Neuronal stem cell (in vitro differentiated cells): ENCODE measurements at regions not wholly inside any gene's neighbourhood (a gene's known extent, or its start where the extent isn't known, plus 50 kb on each side); places are given as distances from the start of the nearest gene placed in this dataset.
A peak's percentile ranks its signal among the peaks of the same experiment; 100 is the strongest.

Experiments
- DNase-seq: peaks from one replicate; pipeline ENCODE4 v3.0.0-alpha.2; 2013; ENCODE audit warnings: low spot score
- H2AFZ ChIP-seq: one replicate; pipeline ENCODE4 v1.6.1; 2013; ENCODE audit warnings: mild to moderate bottlenecking, low read length, inconsistent platforms
- H2AK5ac ChIP-seq: 2 replicates; pipeline ENCODE4 v1.6.1; 2013; ENCODE audit warnings: low read depth, mild to moderate bottlenecking, inconsistent platforms, low read length, moderate library complexity, mixed read lengths
- H2BK120ac ChIP-seq: 2 replicates; pipeline ENCODE4 v1.6.1; 2013; ENCODE audit warnings: low read depth, mild to moderate bottlenecking, inconsistent platforms, low read length, moderate library complexity, mixed read lengths
- H2BK12ac ChIP-seq: one replicate; pipeline ENCODE4 v1.6.1; 2013; ENCODE audit warnings: low read length, inconsistent platforms
- H2BK15ac ChIP-seq: 2 replicates; pipeline ENCODE4 v1.6.1; 2013; ENCODE audit warnings: mild to moderate bottlenecking, low read length, inconsistent platforms, mixed read lengths
- H2BK5ac ChIP-seq: one replicate; pipeline ENCODE4 v1.6.1; 2013; ENCODE audit warnings: inconsistent platforms, mild to moderate bottlenecking, low read length, moderate library complexity
- H3K14ac ChIP-seq: one replicate; pipeline ENCODE4 v1.6.1; 2013; ENCODE audit warnings: low read length, inconsistent platforms
- H3K18ac ChIP-seq: 2 replicates; pipeline ENCODE4 v1.6.1; 2013; ENCODE audit warnings: low read length, inconsistent platforms
- H3K23ac ChIP-seq: 2 replicates; pipeline ENCODE4 v1.6.1; 2013; ENCODE audit warnings: low read depth, mild to moderate bottlenecking, mixed read lengths, low read length, inconsistent platforms; ENCODE audit not compliant: poor library complexity
- H3K27ac ChIP-seq: replicated peaks from 3 replicates; pipeline ENCODE4 v1.5.1; 2013; ENCODE audit warnings: low read length, inconsistent platforms
- H3K27me3 ChIP-seq, 3 experiments: 2 replicates each; pipeline ENCODE4 v1.6.1; 2013; ENCODE audit warnings: low read length in 3 of 3, mild to moderate bottlenecking in 2 of 3, inconsistent platforms in 1 of 3, low read depth in 1 of 3, mixed read lengths in 1 of 3, moderate library complexity in 1 of 3; ENCODE audit not compliant: control insufficient read depth in 3 of 3, insufficient read depth in 3 of 3
- H3K36me3 ChIP-seq, 2 donors: replicated peaks in 1 of 2; 2 replicates each; pipeline ENCODE4 v1.6.1; 2013; ENCODE audit warnings: low read length in 2 of 2; ENCODE audit not compliant: control insufficient read depth in 2 of 2, insufficient read depth in 2 of 2
- H3K4ac ChIP-seq: 2 replicates; pipeline ENCODE4 v1.6.1; 2013; ENCODE audit warnings: inconsistent platforms, mild to moderate bottlenecking, low read length, moderate library complexity
- H3K4me1 ChIP-seq, 2 donors: 1 replicate in 1 of 2; 2 replicates in 1 of 2; pipeline ENCODE4 v1.6.1; 2013; ENCODE audit warnings: low read length in 2 of 2, low read depth in 1 of 2; ENCODE audit not compliant: control insufficient read depth in 2 of 2, insufficient read depth in 1 of 2
- H3K4me2 ChIP-seq: one replicate; pipeline ENCODE4 v1.6.1; 2013; ENCODE audit warnings: mild to moderate bottlenecking, low read length, inconsistent platforms; ENCODE audit not compliant: insufficient read depth, poor library complexity, severe bottlenecking
- H3K4me3 ChIP-seq, 2 donors: 2 replicates each; pipeline ENCODE4 v1.5.1; 2013; ENCODE audit warnings: low read length in 2 of 2, mild to moderate bottlenecking in 2 of 2, inconsistent platforms in 1 of 2, moderate library complexity in 1 of 2
- H3K79me1 ChIP-seq: one replicate; pipeline ENCODE4 v1.6.1; 2013; ENCODE audit warnings: low read depth, mild to moderate bottlenecking, inconsistent platforms, low read length, moderate library complexity
- H3K9ac ChIP-seq: one replicate; pipeline ENCODE4 v1.6.1; 2013; ENCODE audit warnings: mild to moderate bottlenecking, low read depth, low read length, inconsistent platforms; ENCODE audit not compliant: poor library complexity
- H3K9me3 ChIP-seq, 2 donors: replicated peaks in 1 of 2; 2 replicates each; pipeline versions ENCODE3 to v1.6.1; 2013; ENCODE audit warnings: low read length in 2 of 2, mild to moderate bottlenecking in 2 of 2, inconsistent platforms in 1 of 2, low read depth in 1 of 2, mixed read lengths in 1 of 2, moderate library complexity in 1 of 2; ENCODE audit not compliant: control insufficient read depth in 2 of 2, insufficient read depth in 1 of 2
- H4K8ac ChIP-seq: one replicate; pipeline ENCODE4 v1.6.1; 2013; ENCODE audit warnings: low read depth, mild to moderate bottlenecking, inconsistent platforms, low read length, moderate library complexity
- H4K91ac ChIP-seq: one replicate; pipeline ENCODE4 v1.6.1; 2013; ENCODE audit warnings: low read length, low read depth, mild to moderate bottlenecking, inconsistent platforms; ENCODE audit not compliant: poor library complexity
- WGBS, 2 donors: extraction: QIAGEN DNeasy Blood & Tissue Kit; methylation state at CpG; one replicate each; pipeline ENCODE4 v1.1.7; 2013; ENCODE audit warnings: missing lambda C conversion rate in 2 of 2, mixed read lengths in 1 of 2; ENCODE audit not compliant: insufficient read length in 2 of 2, insufficient replicate concordance in 1 of 2; ENCODE audit errors: extremely low coverage in 2 of 2; 5-methylcytosine and 5-hydroxymethylcytosine counted together

DNA sequence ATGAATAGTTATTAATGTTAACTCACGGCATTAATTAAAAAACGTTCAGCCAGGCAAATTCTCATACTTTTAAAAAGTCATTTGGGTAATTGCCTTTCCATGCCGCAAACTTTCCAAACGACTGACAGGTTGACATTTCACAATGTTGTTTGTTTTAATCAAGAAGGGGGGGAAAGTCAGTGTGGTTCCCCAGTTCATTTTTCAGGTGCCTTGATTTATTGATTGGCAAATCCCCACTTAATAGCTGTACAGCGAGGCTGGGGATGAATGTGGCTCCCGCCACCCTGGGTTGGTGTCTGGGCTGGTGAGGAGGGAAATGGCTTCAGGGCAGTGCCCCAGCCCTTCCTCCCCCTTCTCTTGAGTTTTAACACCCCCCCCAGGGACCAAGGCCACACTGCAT lies 318.0 kb downstream of the SOX9 start:
- H4K91ac ChIP-seq = no peak overlapping the region
- H2AFZ ChIP-seq = no peak overlapping the region
- H2BK15ac ChIP-seq = no peak overlapping the region
- H2BK120ac ChIP-seq = no peak overlapping the region
- no peaks in the 10 kb centered on the region for H3K27me3 ChIP-seq
- H3K18ac ChIP-seq = no peak overlapping the region
- H2AK5ac ChIP-seq = no peak overlapping the region
- no peak overlapping the region for H3K14ac ChIP-seq
- no CpG with 5 or more reads among the region's 6 CpGs for WGBS, 2 donors
- no peak overlapping the region for H4K8ac ChIP-seq
- H3K36me3 ChIP-seq = no peaks in the 10 kb centered on the region
- H3K79me1 ChIP-seq = no peaks in the 10 kb centered on the region
- no peak overlapping the region for H2BK5ac ChIP-seq
- no peaks in the 10 kb centered on the region for H3K4me1 ChIP-seq
- H3K4me2 ChIP-seq = no peak overlapping the region
- no peak overlapping the region for H3K23ac ChIP-seq
- no peak overlapping the region for H3K27ac ChIP-seq
- H3K4me3 ChIP-seq = no peak overlapping the region
- no peak for DNase-seq
- H3K9me3 ChIP-seq = no peaks in the 10 kb centered on the region
- no peak overlapping the region for H2BK12ac ChIP-seq
- no peak overlapping the region for H3K4ac ChIP-seq
- no peak overlapping the region for H3K9ac ChIP-seq

DNA sequence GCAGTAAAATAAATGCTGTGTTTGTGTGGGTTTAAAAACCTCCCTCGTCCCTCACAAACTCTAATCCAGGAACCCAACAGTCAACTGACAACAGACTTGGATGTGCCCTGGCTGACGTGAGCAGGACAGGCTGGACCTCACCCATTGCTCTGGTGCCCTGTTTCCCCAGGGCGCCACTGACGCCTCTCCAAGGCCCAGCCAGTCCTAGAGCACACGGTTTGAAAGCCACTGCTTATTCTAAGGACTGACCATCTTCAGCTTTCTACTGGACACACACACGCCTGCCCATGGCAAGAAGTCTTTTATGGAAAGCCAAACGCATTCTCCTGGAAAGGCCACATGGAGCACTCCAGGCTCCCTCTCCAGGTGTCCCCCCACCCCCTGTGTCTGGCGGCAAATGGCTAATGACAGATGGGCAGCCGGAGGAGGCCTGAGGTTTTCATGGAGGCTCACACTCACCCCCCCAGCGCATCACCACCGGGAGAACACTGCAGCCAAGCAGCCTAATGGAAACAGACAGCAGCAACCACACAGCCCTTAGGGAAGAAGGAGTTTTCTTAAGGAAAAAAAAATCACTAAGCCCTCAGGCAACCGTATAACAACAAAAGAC lies 319.2 kb downstream of the SOX9 start:
- no peak for DNase-seq
- H3K4me3 ChIP-seq = no peak overlapping the region
- no peaks in the 10 kb centered on the region for H3K27me3 ChIP-seq
- no peak overlapping the region for H3K9ac ChIP-seq
- H2AK5ac ChIP-seq = no peak overlapping the region
- H3K4me1 ChIP-seq = no peaks in the 10 kb centered on the region
- no peak overlapping the region for H2BK12ac ChIP-seq
- H4K91ac ChIP-seq = no peak overlapping the region
- H3K36me3 ChIP-seq = no peaks in the 10 kb centered on the region
- H3K4me2 ChIP-seq = no peak overlapping the region
- H2BK120ac ChIP-seq = no peak overlapping the region
- no peaks in the 10 kb centered on the region for H3K9me3 ChIP-seq
- no peak overlapping the region for H3K27ac ChIP-seq
- no peak overlapping the region for H2BK5ac ChIP-seq
- no peak overlapping the region for H2AFZ ChIP-seq
- no peak overlapping the region for H3K23ac ChIP-seq
- no peak overlapping the region for H3K14ac ChIP-seq
- no peak overlapping the region for H3K4ac ChIP-seq
- H3K79me1 ChIP-seq = no peaks in the 10 kb centered on the region
- H2BK15ac ChIP-seq = no peak overlapping the region
- H3K18ac ChIP-seq = peak overlapping the region; percentile 72
- no CpG with 5 or more reads among the region's 12 CpGs for WGBS, 2 donors
- no peak overlapping the region for H4K8ac ChIP-seq

DNA sequence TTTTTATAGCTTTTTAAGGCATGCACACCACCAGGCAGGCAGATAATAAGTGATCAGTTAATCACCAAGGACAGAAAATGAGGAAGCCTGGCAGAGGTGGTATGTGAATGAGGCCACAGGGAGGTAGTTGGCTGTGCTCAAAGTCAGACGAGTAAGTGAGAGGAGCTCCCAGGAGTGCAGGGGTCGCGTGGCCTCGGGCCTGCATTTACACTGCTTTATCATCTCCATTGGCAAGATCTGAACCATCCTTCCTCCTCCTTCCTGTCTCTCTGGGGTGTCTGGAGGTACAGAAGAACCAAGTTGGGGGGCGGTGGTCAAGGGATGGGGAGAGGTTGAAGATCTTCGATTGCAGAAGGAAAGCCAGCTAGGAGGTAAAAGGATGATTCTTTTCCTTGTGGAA lies 320.1 kb downstream of the SOX9 start:
- H3K27me3 ChIP-seq = no peaks in the 10 kb centered on the region
- H3K23ac ChIP-seq = no peak overlapping the region
- H3K36me3 ChIP-seq = no peaks in the 10 kb centered on the region
- WGBS, 2 donors = no CpG with 5 or more reads among the region's 6 CpGs
- H3K79me1 ChIP-seq = no peaks in the 10 kb centered on the region
- H3K4me3 ChIP-seq = no peak overlapping the region
- DNase-seq = no peak
- no peak overlapping the region for H3K4ac ChIP-seq
- H3K9ac ChIP-seq = no peak overlapping the region
- H4K8ac ChIP-seq = no peak overlapping the region
- H3K27ac ChIP-seq = no peak overlapping the region
- no peak overlapping the region for H2BK5ac ChIP-seq
- no peak overlapping the region for H4K91ac ChIP-seq
- no peak overlapping the region for H2BK12ac ChIP-seq
- no peak overlapping the region for H3K4me2 ChIP-seq
- H2BK15ac ChIP-seq = no peak overlapping the region
- no peak overlapping the region for H2BK120ac ChIP-seq
- no peak overlapping the region for H3K14ac ChIP-seq
- no peaks in the 10 kb centered on the region for H3K9me3 ChIP-seq
- no peak overlapping the region for H2AFZ ChIP-seq
- H3K4me1 ChIP-seq = peaks cover 0 to 3% of the 10 kb centered on the region in 2 donors
- H3K18ac ChIP-seq = no peak overlapping the region
- H2AK5ac ChIP-seq = no peak overlapping the region

DNA sequence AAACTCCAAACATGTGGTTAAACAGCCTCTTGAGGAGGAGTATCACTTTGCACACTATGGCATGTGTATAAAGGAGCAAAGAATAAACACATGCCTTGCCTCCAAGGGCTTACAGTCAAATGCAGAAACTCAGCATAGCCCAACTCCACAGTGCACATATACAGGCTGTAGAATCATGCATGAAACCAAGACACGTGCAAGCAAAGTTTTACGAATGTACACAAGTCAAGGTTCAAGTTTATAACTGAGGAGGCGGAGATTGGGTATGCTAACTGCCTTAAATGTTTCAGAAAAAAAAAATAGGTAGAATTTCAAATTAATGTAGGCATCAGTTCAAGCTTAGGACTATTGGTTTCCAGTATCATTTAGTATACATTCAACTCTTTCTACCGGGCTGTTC lies 321.1 kb downstream of the SOX9 start:
- Histone ChIP-seq H3K18ac (no peak overlapping the region), H3K36me3 (no peaks in the 10 kb centered on the region), H4K8ac (no peak overlapping the region), H2BK120ac (no peak overlapping the region), H3K27ac (no peak overlapping the region), H3K9me3 (no peaks in the 10 kb centered on the region), H3K14ac (no peak overlapping the region), H2BK15ac (no peak overlapping the region), H3K4me1 (peaks cover 0 to 3% of the 10 kb centered on the region in 2 donors), H4K91ac (no peak overlapping the region), H3K27me3 (no peaks in the 10 kb centered on the region), H3K4me3 (no peak overlapping the region), H3K4me2 (no peak overlapping the region), H3K9ac (no peak overlapping the region), H3K4ac (no peak overlapping the region), H3K23ac (no peak overlapping the region), H2BK12ac (no peak overlapping the region), H3K79me1 (no peaks in the 10 kb centered on the region), H2AK5ac (no peak overlapping the region), H2BK5ac (no peak overlapping the region), H2AFZ (no peak overlapping the region)
- no peak for DNase-seq
- no CpG with 5 or more reads among the region's 4 CpGs for WGBS, 2 donors
